GM23338 (cell line): ENCODE measurements at regions not wholly inside any gene's neighbourhood (a gene's known extent, or its start where the extent isn't known, plus 50 kb on each side); places are given as distances from the start of the nearest gene placed in this dataset.

Source experiments
- ATAC-seq: fragments of 200-7000 bp; cut with Tn5 transposase; 3 replicates; pipeline ENCODE4 v1.9.1; 2020
- DNase-seq: peaks from one replicate; pipeline ENCODE4 v3.0.0-alpha.2; 2015; ENCODE audit warnings: low spot score
- H2AFZ ChIP-seq: fragments of 200-600 bp; sonication (generic); 2 replicates; pipeline ENCODE4 v1.8.0; 2016; ENCODE audit warnings: antibody characterized with exemption, mild to moderate bottlenecking, moderate library complexity
- H3F3A ChIP-seq: fragments of 200-600 bp; sonication (generic); replicated peaks from 2 replicates; pipeline ENCODE4 v1.8.0; 2017; ENCODE audit warnings: antibody characterized with exemption, mixed run types, low read depth
- H3K27ac ChIP-seq: fragments of 200-600 bp; sonication (generic); 2 replicates; pipeline ENCODE4 v1.6.1; 2016; ENCODE audit warnings: low read depth
- H3K27me3 ChIP-seq: fragments of 200-600 bp; sonication (generic); 2 replicates; pipeline ENCODE4 v1.8.0; 2016; ENCODE audit warnings: mild to moderate bottlenecking, mixed run types, moderate library complexity; ENCODE audit not compliant: insufficient read depth
- H3K36me3 ChIP-seq: fragments of 200-600 bp; sonication (generic); 2 replicates; pipeline ENCODE4 v1.8.0; 2016; ENCODE audit warnings: mild to moderate bottlenecking; ENCODE audit not compliant: insufficient read depth
- H3K4me1 ChIP-seq: fragments of 200-600 bp; sonication (generic); 2 replicates; pipeline ENCODE4 v1.8.0; 2016; ENCODE audit warnings: mild to moderate bottlenecking, moderate library complexity; ENCODE audit not compliant: insufficient read depth
- H3K4me2 ChIP-seq: fragments of 200-600 bp; sonication (generic); 2 replicates; pipeline ENCODE4 v1.7.1; 2017; ENCODE audit warnings: mixed run types
- H3K4me3 ChIP-seq: fragments of 200-600 bp; sonication (generic); 2 replicates; pipeline ENCODE4 v1.6.1; 2016; ENCODE audit warnings: mixed run types
- H3K79me2 ChIP-seq: fragments of 200-600 bp; sonication (generic); replicated peaks from 2 replicates; pipeline ENCODE4 v1.8.0; 2017; ENCODE audit warnings: mild to moderate bottlenecking; ENCODE audit not compliant: insufficient read depth
- H3K9me2 ChIP-seq: fragments of 200-600 bp; sonication (generic); 2 replicates; pipeline ENCODE4 v1.8.0; 2017; ENCODE audit not compliant: insufficient read depth
- H4K20me1 ChIP-seq: fragments of 200-600 bp; sonication (generic); replicated peaks from 2 replicates; pipeline ENCODE4 v1.8.0; 2017; ENCODE audit warnings: mild to moderate bottlenecking; ENCODE audit not compliant: insufficient read depth
- H3K27ac Mint-ChIP-seq: 2 replicates; pipeline ENCODE4 v1.8.0; 2020; ENCODE audit warnings: inconsistent platforms, mild to moderate bottlenecking, moderate library complexity, mixed read lengths
- H3K27me3 Mint-ChIP-seq: 3 replicates; pipeline ENCODE4 v1.8.0; 2022; ENCODE audit warnings: low read depth, mild to moderate bottlenecking, moderate library complexity, mixed read lengths, inconsistent platforms; ENCODE audit not compliant: insufficient read depth, poor library complexity
- H3K36me3 Mint-ChIP-seq: 3 replicates; pipeline ENCODE4 v1.8.0; 2021; ENCODE audit warnings: low read depth, mild to moderate bottlenecking, inconsistent platforms, moderate library complexity, mixed read lengths
- H3K4me1 Mint-ChIP-seq: 3 replicates; pipeline ENCODE4 v1.8.0; 2020; ENCODE audit warnings: mild to moderate bottlenecking, inconsistent platforms, mixed read lengths
- H3K4me3 Mint-ChIP-seq: 3 replicates; pipeline ENCODE4 v1.8.0; 2021; ENCODE audit warnings: moderate library complexity, mild to moderate bottlenecking, inconsistent platforms, mixed read lengths
- H3K9me3 Mint-ChIP-seq: 3 replicates; pipeline ENCODE4 v1.8.0; 2020; ENCODE audit warnings: moderate library complexity, mild to moderate bottlenecking, inconsistent platforms, mixed read lengths
- CTCF ChIP-seq, 2 experiments: fragments of 200-600 bp in 1 of 2; sonication (generic) in 1 of 2; conservative IDR thresholded peaks; 2 replicates each; pipeline versions ENCODE4 v1.5.1 to v1.6.1; 2016 to 2017; ENCODE audit warnings: antibody characterized with exemption in 2 of 2, low read depth in 2 of 2, mild to moderate bottlenecking in 2 of 2, moderate library complexity in 1 of 2
- ETS1 ChIP-seq: IDR thresholded peaks from 2 replicates; pipeline ENCODE4 v1.6.1; 2016; ENCODE audit warnings: antibody characterized with exemption
- NANOG ChIP-seq: IDR thresholded peaks from 2 replicates; pipeline ENCODE4 v1.6.1; 2016; ENCODE audit warnings: antibody characterized with exemption, borderline replicate concordance
- STAT1 ChIP-seq: IDR thresholded peaks from one replicate; pipeline ENCODE4 v1.6.1; 2016; ENCODE audit warnings: antibody characterized with exemption; ENCODE audit not compliant: unreplicated experiment
- ZNF462 ChIP-seq: fragments of 250-450 bp; sonication (Bioruptor Pico); IDR thresholded peaks from 2 replicates; pipeline ENCODE4 v1.5.0; 2020; ENCODE audit warnings: mild to moderate bottlenecking, moderate library complexity

GRCh38 chr4:34010751-34011519, 2233.4 kb downstream of the ARAP2 start (continued):
- no peak for TF ChIP-seq ZNF462 (CRISPR knock-in tag)

GRCh38 chr4:34035225-34035624, 2209.1 kb downstream of the ARAP2 start:
- H3K9me3 Mint-ChIP-seq = no peaks in the 10 kb centered on the region
- ATAC-seq = no peak
- H4K20me1 ChIP-seq = no peaks in the 10 kb centered on the region
- no peaks in the 10 kb centered on the region for H3K27me3 ChIP-seq
- no peaks in the 10 kb centered on the region for H3K79me2 ChIP-seq
- no peaks in the 10 kb centered on the region for H3K4me1 Mint-ChIP-seq
- no peak for DNase-seq
- no peak overlapping the region for H3K27ac ChIP-seq
- no peaks in the 10 kb centered on the region for H3K27me3 Mint-ChIP-seq
- no peak overlapping the region for H2AFZ ChIP-seq
- H3K27ac Mint-ChIP-seq = no peak overlapping the region
- no peak overlapping the region for H3K4me3 ChIP-seq
- H3K36me3 ChIP-seq = no peaks in the 10 kb centered on the region
- no peaks in the 10 kb centered on the region for H3K4me1 ChIP-seq
- no peak overlapping the region for H3K4me3 Mint-ChIP-seq
- H3K9me2 ChIP-seq = no peaks in the 10 kb centered on the region
- H3K4me2 ChIP-seq = no peak overlapping the region
- H3F3A ChIP-seq = no peaks in the 10 kb centered on the region
- no peaks in the 10 kb centered on the region for H3K36me3 Mint-ChIP-seq
- no peak for TF ChIP-seq ETS1
- no peak for TF ChIP-seq NANOG
- TF ChIP-seq STAT1 = no peak
- no peak for TF ChIP-seq ZNF462 (CRISPR knock-in tag)
- TF ChIP-seq CTCF (conservative IDR thresholded peaks at IDR 0.05; ENCODE audit: low read depth in 2 of 2) = no peak
